Hepatocyte (in vitro differentiated cells): ENCODE measurements at regions not wholly inside any gene's neighbourhood (a gene's known extent, or its start where the extent isn't known, plus 50 kb on each side); places are given as distances from the start of the nearest gene placed in this dataset.

Experiments used
- EZH2 ChIP-seq: fragments of 200-600 bp; sonication (generic); IDR thresholded peaks from 2 replicates; pipeline ENCODE4 v1.6.1; 2016; ENCODE audit warnings: antibody characterized with exemption, mild to moderate bottlenecking, borderline replicate concordance
- EZH2phosphoT487 ChIP-seq: fragments of 200-600 bp; sonication (generic); IDR thresholded peaks from one replicate; pipeline ENCODE4 v1.6.1; 2018; ENCODE audit warnings: antibody characterized with exemption, mild to moderate bottlenecking, low read depth, moderate library complexity; ENCODE audit not compliant: unreplicated experiment, severe bottlenecking
- TF ChIP-seq, protein P1 (sequence below): fragments of 200-600 bp; sonication (generic); IDR thresholded peaks from 2 replicates; pipeline ENCODE4 v1.5.1; 2016; ENCODE audit warnings: antibody characterized with exemption, mild to moderate bottlenecking; ENCODE audit not compliant: poor library complexity

DNA sequence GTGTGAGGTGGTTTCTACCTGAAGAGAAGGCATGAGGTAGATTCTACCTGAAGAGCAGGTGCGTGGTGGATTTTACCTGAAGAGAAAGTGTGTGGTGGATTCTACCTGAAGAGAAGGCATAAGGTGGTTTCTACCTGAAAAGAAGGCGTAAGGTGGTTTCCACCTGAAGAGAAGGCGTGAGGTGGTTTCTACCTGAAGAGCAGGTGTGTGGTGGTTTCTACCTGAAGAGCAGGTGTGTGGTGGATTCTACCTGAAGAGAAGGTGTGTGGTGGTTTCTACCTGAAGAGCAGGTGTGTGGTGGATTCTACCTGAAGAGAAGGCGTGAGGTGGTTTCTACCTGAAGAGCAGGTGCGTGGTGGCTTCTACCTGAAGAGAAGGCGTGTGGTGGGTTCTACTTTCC, 192.8 kb downstream of the MED10 start:
- TF ChIP-seq, protein P1, sequence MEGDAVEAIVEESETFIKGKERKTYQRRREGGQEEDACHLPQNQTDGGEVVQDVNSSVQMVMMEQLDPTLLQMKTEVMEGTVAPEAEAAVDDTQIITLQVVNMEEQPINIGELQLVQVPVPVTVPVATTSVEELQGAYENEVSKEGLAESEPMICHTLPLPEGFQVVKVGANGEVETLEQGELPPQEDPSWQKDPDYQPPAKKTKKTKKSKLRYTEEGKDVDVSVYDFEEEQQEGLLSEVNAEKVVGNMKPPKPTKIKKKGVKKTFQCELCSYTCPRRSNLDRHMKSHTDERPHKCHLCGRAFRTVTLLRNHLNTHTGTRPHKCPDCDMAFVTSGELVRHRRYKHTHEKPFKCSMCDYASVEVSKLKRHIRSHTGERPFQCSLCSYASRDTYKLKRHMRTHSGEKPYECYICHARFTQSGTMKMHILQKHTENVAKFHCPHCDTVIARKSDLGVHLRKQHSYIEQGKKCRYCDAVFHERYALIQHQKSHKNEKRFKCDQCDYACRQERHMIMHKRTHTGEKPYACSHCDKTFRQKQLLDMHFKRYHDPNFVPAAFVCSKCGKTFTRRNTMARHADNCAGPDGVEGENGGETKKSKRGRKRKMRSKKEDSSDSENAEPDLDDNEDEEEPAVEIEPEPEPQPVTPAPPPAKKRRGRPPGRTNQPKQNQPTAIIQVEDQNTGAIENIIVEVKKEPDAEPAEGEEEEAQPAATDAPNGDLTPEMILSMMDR: no peak
- no peak for TF ChIP-seq EZH2phosphoT487
- TF ChIP-seq EZH2: no peak
